ENCODE measurements at regions not wholly inside any gene's neighbourhood (a gene's known extent, or its start where the extent isn't known, plus 50 kb on each side); places are given as distances from the start of the nearest gene placed in this dataset.
"Not testable (repeated sequence)": the region's sequence is repeated elsewhere in the genome, so short reads cannot be mapped to it uniquely, and the experiment has no call there.

- DNase-seq (ENCODE audit: low spot score) = no peak
Observed at GRCh38 chr4:149986917-149987316, 91.3 kb upstream of the DCLK2 start.

- DNase-seq (ENCODE audit: low spot score) = peak; percentile 50
Observed at GRCh38 chr4:149987330-149988086, 90.7 kb upstream of the DCLK2 start.

DNA sequence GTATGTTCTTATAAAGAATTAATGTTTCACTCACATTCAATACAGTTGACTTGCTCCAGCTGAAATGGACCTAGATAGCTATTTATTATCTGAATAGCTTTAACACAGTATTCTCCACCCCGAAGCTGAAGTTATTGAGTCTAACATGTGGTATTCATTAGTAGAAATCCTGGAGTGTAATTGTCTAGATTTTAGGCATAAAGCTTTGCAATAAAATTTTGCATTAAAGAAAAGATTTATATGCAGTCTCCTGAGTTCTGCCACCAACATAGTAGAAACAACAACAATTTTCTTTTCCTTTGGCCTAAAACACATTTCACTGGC lies 90.2 kb upstream of the DCLK2 start:
- DNase-seq (ENCODE audit: low spot score) = no peak

GRCh38 chr4:149993030-149993429 lies 85.2 kb upstream of the DCLK2 start:
- no peak for DNase-seq (ENCODE audit: low spot score)

GRCh38 chr4:149995134-149995756 lies 83.0 kb upstream of the DCLK2 start:
- no peak for DNase-seq (ENCODE audit: low spot score)

DNA sequence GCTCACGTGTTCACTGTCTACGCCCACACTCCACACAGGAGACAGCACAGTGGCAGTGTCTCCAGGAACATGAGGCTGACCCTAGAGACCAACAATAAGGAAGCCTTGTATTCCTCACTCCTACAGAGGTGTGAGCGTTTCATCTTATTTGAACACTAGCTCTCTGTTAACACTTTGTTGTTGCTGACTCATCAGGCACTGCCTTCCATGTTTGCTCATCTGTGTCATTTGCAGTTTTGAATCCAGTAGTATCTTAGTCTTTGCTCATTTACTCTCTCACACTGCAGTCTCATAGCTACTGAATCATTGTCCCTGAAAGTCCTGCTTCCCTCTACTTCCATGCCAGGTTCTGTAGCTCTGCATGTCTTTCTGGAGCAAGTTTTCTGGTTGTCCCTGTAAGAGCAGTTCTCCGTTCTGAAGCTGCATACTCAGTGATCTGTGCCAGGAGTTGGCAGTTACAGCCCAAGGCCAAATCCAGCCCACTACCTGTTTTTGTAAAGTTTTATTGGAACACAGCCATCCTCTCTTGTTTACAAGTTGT lies 80.3 kb upstream of the DCLK2 start:
- DNase-seq (ENCODE audit: low spot score) = peak; percentile 24

- peak; percentile 69 for DNase-seq (ENCODE audit: low spot score)
Observed at GRCh38 chr4:149999485-150000074, 78.7 kb upstream of the DCLK2 start.

DNA sequence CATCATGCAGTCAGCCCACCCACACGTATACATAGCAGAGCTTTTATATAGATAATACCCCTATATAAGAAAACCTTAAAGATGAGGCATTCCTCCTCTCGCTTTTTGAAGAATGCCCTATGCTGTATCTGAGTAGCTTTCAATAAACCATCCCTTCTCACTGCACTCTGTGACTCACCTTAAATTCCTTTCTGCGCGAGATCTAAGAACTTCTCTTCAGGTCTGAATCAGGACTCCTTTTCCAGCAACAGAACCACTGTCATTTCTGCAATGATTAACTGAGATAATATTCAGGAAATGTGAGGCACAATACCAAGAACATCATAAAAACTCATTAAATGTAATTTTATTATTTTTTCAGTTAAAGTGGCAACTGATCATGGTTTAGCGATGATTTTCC lies 76.4 kb upstream of the DCLK2 start:
- no peak for DNase-seq (ENCODE audit: low spot score)

DNA sequence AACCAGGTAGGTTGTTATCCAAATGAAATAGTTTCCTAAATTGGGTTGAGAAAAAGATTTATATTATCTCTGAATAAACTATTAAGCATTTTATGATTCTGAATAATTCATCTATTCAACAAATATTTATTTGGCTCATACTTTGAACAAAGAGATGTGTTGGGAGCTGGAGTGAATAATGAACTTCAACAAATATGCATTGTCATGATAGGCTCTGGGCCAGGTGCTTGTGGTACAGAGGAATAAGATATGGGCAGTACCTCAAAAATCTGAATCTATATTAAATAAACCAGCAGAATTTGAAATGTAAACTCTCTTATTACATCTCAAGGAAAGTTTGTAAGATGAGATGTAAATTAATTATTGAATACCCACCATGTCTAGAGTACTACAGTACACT lies 75.7 kb upstream of the DCLK2 start:
- DNase-seq (ENCODE audit: low spot score) = no peak

DNA sequence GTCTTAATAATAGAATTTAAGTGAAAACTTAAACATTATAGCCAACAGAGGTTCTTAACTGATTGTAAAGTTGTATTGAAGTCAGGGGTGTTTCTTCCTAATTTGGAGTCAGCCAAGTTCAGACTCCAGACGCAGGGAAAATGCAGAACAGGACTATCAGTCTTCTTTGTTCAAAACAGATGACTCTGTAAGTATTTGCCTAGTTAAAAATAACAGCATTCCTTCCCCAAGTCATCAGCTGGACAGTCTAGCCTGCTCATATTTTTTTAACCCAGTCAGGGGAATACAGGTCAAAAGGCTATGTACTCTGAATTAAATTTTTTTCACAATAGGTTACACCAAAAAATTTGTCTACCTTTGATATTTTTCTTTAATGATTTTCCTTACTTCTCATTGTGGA lies 73.8 kb upstream of the DCLK2 start:
- no peak for DNase-seq (ENCODE audit: low spot score)

DNA sequence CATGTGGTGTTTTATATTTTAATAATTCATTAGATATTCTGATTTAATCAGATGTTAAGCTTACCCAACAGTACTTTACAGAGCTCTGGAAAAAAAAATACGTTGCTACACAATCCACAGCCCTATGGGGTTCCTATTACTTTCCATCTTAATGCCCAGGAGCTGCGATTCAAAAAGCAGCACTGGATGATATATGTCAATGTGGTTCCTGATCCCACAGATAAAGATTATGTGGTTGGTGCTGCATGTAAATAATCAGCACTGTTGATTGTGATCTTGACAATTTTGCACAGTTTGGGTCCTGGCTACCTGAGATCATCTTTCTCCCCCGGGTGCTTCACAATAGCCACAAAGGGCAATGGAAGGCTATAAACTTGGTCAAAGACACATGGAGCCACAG lies 72.7 kb upstream of the DCLK2 start:
- no peak for DNase-seq (ENCODE audit: low spot score)

DNA sequence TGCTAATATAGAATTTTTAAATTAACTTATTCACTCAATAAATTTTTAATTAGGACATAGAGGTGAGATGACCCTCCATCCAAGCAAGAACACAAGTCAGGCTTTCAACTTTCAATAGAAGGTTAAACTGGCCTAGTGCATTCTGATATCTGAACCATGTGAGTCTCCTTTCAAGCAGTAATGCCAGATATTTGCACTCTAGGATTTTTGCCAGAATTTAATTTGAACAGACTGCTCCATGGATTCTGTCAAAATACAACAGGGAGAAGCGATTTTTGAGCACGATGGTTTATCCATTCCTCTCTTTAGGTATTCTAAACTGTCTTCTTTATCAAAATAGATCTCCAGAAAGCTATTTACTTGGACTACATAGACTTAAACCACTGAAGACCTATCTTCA lies 72.0 kb upstream of the DCLK2 start:
- DNase-seq (ENCODE audit: low spot score) = no peak

DNA sequence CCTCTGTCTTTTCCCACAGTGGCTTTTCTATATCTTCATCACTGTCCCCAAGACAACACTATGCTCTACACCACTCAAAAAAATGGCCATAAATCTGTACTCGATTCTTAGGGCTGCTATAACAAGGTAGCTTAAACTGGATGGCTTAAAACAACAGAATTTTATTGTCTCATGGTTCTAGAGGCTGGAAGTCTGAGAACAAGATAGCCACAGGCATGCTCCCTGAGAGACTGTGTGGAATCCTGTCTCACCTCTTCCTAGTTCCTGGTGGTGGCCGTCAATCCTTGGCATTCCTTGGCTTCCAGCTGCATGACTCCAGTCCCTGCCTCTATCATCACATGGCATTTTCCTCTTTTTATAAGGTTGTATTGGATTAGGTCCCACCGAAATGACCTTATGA lies 70.7 kb upstream of the DCLK2 start:
- DNase-seq (ENCODE audit: low spot score) = no peak

- DNase-seq (ENCODE audit: low spot score) = no peak
Observed at GRCh38 chr4:150008546-150008945, 69.7 kb upstream of the DCLK2 start.

DNA sequence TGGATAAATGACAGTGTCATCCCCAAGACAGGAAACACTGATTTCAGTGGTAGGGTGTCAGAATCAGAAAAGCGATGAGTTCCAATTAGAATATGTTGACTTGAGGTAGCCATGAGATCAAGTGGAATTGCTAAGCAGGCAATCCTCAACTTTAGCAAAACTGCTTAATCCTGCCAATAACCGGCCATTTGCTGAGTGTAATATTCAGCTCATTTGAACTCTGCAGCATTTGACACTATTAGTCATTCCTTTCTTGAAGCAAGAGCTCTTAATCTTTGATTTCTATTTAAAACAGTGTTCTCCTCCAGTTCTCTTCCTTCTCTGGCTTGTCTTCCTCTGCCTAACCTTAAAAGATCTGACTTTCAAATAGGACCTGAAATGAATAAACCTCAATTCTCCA lies 68.7 kb upstream of the DCLK2 start:
- DNase-seq (ENCODE audit: low spot score) = no peak

GRCh38 chr4:150010525-150011126 lies 67.6 kb upstream of the DCLK2 start:
- peak; percentile 50 for DNase-seq (ENCODE audit: low spot score)

DNA sequence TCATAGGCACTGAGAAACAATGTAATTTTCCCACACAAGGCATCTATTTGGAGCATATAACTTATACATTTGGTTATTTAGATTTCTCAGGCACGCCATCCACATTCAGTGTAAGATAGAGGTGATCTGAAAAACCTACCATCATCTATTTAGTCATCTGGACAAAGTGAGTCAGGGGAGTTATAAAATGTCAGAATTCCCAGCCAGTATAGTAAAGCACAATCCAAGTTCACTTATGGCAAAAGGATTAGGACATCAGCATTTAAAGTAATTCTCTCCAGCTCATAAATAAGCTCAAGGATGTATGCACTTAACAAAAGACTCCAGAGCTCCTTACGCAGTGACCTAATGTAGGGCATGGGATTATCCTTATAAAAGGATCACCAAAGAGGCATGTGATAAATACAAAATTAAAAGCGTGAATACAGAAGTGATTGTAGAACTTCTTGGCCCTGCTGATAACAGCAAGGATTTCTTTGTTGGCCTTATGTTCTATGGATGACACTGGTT lies 65.3 kb upstream of the DCLK2 start:
- no peak for DNase-seq (ENCODE audit: low spot score)

- DNase-seq (ENCODE audit: low spot score) = not testable (repeated sequence)
Observed at GRCh38 chr4:150015910-150016309, 62.3 kb upstream of the DCLK2 start.

DNA sequence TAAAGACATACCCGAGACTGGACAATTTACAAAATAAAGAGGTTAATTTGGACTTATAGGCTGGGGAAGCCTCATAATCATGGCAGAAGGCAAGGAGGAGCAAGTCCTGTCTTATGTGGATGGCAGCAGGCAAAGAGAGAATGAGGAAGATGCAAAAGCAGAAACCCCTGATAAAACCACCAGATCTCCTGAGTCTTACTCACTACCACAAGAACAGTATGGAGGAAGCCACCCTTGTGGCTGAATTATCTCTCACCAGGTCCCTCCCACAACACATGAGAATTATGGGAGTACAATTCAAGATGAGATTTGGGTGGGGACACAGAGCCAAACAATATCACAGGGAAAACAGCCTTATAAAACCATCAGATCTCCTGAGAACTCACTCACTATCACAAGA lies 61.6 kb upstream of the DCLK2 start:
- not testable (repeated sequence) for DNase-seq (ENCODE audit: low spot score)

- DNase-seq (ENCODE audit: low spot score) = no peak
Observed at GRCh38 chr4:150018257-150018656, 60.0 kb upstream of the DCLK2 start.

- no peak for DNase-seq (ENCODE audit: low spot score)
Observed at GRCh38 chr4:150021483-150021882, 56.8 kb upstream of the DCLK2 start.

DNA sequence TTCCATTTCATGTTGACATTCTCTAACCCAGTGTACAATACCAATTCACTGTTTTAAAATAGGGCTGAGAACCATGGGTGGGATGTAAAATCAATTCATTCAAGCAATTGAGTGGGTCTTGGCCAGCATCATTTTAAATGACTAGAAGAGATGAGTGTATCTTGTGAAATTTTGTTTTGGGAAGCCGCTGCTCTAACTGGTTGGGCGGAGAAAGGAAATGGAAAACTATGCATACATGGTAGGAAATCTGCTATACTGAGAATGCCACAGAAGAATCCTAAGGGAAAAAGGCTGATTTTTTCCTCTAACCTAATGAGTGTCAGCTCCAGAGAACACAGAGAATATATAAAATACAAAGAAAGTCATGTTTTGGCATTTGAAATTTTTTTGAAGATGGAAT lies 54.8 kb upstream of the DCLK2 start:
- no peak for DNase-seq (ENCODE audit: low spot score)

DNA sequence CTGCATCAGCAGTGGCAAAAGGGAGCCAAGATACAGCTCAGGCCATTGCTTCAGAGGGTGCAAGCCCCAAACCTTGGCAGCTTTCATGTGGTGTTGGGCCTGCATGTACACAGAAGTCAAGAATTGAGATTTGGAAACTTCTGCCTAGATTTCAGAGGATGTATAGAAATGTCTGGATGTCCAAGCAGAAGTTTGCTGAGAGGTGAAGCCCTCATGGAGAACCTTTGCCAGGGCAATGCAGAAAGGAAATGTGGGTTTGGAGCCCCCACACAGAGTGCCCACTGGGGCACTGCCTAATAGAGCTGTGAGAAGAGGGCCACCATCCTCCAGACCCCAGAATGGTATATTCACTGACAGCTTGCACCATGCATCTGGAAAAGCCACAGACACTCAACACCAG lies 51.3 kb upstream of the DCLK2 start:
- not testable (repeated sequence) for DNase-seq (ENCODE audit: low spot score)
